Immature natural killer cell (primary cell): ENCODE measurements at regions not wholly inside any gene's neighbourhood (a gene's known extent, or its start where the extent isn't known, plus 50 kb on each side); places are given as distances from the start of the nearest gene placed in this dataset.
"Not testable (repeated sequence)": the region's sequence is repeated elsewhere in the genome, so short reads cannot be mapped to it uniquely, and the experiment has no call there.

Experiments used
- DNase-seq, 3 donors: peaks; one replicate each; pipeline ENCODE4 v3.0.0; 2022; ENCODE audit warnings: mixed read lengths in 1 of 3
- H3K27ac Mint-ChIP-seq, 6 donors: one replicate each; pipeline ENCODE4 v1.8.0; 2020; ENCODE audit warnings: mixed read lengths in 6 of 6, mild to moderate bottlenecking in 5 of 6, inconsistent platforms in 4 of 6, moderate library complexity in 3 of 6
- H3K27me3 Mint-ChIP-seq, 3 donors: one replicate each; pipeline ENCODE4 v1.8.0; 2020 to 2021; ENCODE audit warnings: low read depth in 3 of 3, mild to moderate bottlenecking in 3 of 3, mixed read lengths in 3 of 3, moderate library complexity in 3 of 3, inconsistent platforms in 1 of 3
- H3K36me3 Mint-ChIP-seq, 3 donors: one replicate each; pipeline ENCODE4 v1.8.0; 2020; ENCODE audit warnings: mixed read lengths in 3 of 3, inconsistent platforms in 2 of 3, mild to moderate bottlenecking in 2 of 3
- H3K4me1 Mint-ChIP-seq, 2 donors: one replicate each; pipeline ENCODE4 v1.8.0; 2020; ENCODE audit warnings: inconsistent platforms in 2 of 2, mild to moderate bottlenecking in 2 of 2, mixed read lengths in 2 of 2, moderate library complexity in 1 of 2
- H3K4me3 Mint-ChIP-seq, 5 donors: one replicate each; pipeline ENCODE4 v1.8.0; 2020; ENCODE audit warnings: mild to moderate bottlenecking in 5 of 5, mixed read lengths in 5 of 5, inconsistent platforms in 3 of 5, moderate library complexity in 3 of 5
- H3K9me3 Mint-ChIP-seq, 6 donors: one replicate each; pipeline ENCODE4 v1.8.0; 2020; ENCODE audit warnings: mild to moderate bottlenecking in 6 of 6, mixed read lengths in 6 of 6, inconsistent platforms in 4 of 6, moderate library complexity in 3 of 6

DNA sequence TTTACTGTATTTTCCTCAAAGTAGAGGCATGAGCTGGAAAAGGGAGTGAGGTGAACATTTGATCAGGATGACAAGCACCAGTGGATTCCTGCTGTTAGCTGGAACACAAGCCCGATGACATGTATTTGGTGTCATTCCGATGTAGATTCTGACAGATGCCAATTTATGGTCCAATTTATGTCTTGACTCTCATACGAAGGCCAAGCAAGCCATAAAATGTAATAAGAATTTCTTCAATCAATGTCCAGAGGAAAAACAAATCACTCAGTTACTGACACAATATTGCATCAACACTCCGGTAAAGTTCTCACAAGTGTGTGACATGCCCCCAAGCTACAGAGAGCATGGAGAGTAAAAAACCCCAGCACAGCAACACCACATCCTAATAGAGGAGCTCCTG lies 138.3 kb upstream of the ZNF521 start:
- H3K4me1 Mint-ChIP-seq = no peaks in the 10 kb centered on the region
- H3K4me3 Mint-ChIP-seq = no peak overlapping the region
- H3K36me3 Mint-ChIP-seq = no peaks in the 10 kb centered on the region
- H3K27ac Mint-ChIP-seq = no peak overlapping the region
- peaks cover 0 to 2% (median 0%) of the 10 kb centered on the region in 6 donors for H3K9me3 Mint-ChIP-seq
- no peaks in the 10 kb centered on the region for H3K27me3 Mint-ChIP-seq
- DNase-seq = no peak

DNA sequence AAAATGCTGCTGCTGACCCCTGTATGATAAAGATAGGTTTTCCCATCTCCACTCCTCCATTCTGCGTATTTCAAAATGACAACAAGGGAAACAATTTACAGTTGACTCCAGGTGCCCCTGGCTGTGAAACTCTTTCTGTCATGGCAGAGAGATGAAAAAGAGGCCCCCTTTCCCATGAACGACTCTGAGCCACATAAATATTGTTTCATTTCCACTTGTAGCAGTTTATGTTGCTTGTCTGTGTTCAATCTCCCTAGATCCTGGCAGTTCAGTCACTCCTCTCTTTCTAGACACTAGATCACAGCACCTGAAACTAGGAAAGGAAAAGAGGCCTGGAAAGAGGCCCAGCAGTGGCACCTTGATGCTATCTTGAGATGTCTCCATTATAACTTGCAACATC lies 121.0 kb upstream of the ZNF521 start:
- Mint-ChIP-seq H3K9me3 (peaks cover 0 to 12% (median 4%) of the 10 kb centered on the region in 6 donors), H3K4me1 (no peaks in the 10 kb centered on the region), H3K27me3 (peaks cover 2 to 5% (median 3%) of the 10 kb centered on the region in 3 donors), H3K36me3 (no peaks in the 10 kb centered on the region), H3K27ac (no peak overlapping the region), H3K4me3 (no peak overlapping the region)
- no peak for DNase-seq

DNA sequence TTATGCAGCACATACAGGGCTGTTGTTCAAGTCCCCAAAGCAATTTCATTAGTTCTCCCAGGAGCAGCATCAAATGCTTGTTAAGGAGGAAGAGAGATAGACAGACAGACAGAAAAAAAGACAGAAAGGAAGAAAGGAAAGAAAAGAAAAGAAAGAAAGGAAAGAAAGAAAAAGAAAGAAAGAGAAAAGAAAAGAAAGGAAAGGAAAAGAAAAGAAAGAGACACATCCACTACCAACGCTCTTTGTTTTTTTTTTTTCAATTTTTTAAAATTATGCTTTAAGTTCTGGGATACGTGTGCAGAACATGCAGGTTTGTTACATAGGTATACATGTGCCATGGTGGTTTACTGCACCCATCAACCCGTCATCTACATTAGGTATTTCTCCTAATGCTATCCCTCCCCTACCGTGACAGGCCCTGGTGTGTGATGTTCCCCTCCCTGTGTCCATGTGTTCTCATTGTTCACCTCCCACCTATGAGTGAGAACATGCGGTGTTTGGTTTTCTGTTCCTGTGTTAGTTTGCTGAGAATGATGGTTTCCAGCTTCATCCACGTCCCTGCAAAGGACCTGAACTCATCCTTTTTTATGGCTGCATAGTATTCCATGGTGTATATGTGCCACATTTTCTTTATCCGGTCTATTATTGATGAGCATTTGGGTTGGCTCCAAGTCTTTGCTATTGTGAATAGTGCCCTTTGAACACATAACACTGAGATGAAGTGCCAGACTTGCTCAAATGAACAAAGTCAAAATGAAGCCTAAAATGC lies 119.0 kb upstream of the ZNF521 start:
- not testable (repeated sequence) for H3K27me3 Mint-ChIP-seq, H3K27ac Mint-ChIP-seq

DNA sequence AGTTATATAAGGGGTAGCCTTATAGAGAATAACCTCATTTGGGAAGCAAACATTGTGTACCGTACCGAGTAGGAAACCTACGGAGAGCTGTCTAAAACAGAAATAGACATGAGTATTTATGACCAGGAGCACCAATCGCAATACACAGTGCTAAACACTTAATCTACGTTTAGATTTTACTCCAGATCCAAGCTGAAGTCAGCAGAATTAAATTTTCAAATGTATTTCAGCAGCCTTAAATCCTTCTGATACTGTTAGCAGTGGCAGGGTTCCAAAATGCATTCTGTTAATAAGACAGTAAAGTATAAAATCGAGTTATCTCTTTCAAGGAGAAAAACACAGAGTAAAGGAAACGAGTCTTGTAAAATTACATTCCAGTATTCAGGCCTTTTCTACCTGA lies 118.1 kb upstream of the ZNF521 start:
- Mint-ChIP-seq H3K9me3 (peaks cover 0 to 12% (median 2%) of the 10 kb centered on the region in 6 donors), H3K27me3 (peaks cover 1 to 2% (median 2%) of the 10 kb centered on the region in 3 donors), H3K4me3 (no peak overlapping the region), H3K27ac (no peak overlapping the region), H3K36me3 (no peaks in the 10 kb centered on the region), H3K4me1 (no peaks in the 10 kb centered on the region)
- DNase-seq = no peak

More for the DNA sequence above, 119.0 kb upstream of the ZNF521 start:
- H3K4me1 Mint-ChIP-seq, H3K36me3 Mint-ChIP-seq, H3K4me3 Mint-ChIP-seq, DNase-seq: not testable (repeated sequence)
- peaks cover 0 to 12% (median 2%) of the 10 kb centered on the region in 6 donors for H3K9me3 Mint-ChIP-seq

DNA sequence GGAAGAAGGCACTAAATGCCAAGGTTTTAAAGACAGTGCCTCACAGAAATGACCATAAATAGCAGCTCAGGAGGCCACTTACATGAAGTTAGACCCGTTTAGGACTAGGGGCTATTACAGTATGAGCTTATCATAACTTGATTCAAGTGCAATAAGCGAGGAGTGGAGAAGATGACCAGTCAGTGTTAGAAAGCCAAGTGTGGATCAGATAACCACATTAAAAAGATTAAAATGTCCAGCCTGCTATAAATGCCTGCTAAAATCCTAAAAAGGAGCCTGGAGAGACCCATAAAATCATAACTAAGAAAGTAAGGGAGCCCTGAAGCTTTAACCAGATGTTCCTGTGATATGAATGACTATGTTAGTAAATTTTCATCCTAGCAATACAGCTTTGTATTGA lies 117.5 kb upstream of the ZNF521 start:
- Mint-ChIP-seq H3K9me3 (peaks cover 0 to 8% (median 2%) of the 10 kb centered on the region in 6 donors), H3K4me3 (no peak overlapping the region), H3K4me1 (no peaks in the 10 kb centered on the region), H3K27ac (no peak overlapping the region), H3K36me3 (no peaks in the 10 kb centered on the region), H3K27me3 (peaks cover 1 to 2% (median 2%) of the 10 kb centered on the region in 3 donors)
- no peak for DNase-seq

DNA sequence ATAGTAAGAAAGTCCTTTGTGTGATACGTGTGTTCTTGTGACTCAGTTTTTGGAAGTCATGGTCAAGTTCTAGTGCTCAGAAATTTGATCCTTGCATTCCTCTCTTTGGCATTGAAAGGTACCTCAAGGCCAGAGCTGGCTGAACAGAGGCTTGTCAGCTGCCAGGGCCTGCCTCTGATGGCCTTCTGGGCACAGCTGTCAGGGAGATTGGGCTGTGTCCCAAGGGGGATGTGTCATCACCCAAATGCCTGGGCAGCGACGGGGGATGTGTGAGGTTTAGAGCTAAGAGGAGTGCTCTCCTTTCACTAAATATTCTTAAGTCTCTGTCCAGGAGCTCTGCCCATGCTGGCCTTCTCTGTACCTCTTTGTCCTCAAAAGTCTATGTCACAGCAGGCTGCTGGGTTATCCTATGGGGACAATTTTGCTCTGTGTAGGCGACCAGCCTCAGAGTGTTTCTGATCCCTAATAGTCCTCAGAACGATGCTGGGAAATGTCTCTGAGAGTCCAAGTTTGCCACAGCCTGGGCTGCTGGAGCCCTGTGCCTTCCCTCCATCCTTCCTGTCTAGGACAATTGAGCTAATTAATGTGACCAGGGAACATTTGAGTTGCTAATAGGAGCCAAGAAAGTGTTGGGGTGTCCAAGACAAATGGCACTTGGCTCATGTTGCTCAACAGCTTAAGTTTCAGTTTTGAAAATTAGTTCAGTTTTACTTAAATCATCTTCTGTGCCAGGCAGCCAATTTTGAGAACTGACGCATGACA lies 115.4 kb upstream of the ZNF521 start:
- H3K4me3 Mint-ChIP-seq = no peak overlapping the region
- H3K4me1 Mint-ChIP-seq = no peaks in the 10 kb centered on the region
- peaks cover 0 to 7% (median 2%) of the 10 kb centered on the region in 6 donors for H3K9me3 Mint-ChIP-seq
- peaks cover 2 to 3% (median 2%) of the 10 kb centered on the region in 3 donors for H3K27me3 Mint-ChIP-seq
- no peaks in the 10 kb centered on the region for H3K36me3 Mint-ChIP-seq
- DNase-seq = no peak
- H3K27ac Mint-ChIP-seq = no peak overlapping the region

DNA sequence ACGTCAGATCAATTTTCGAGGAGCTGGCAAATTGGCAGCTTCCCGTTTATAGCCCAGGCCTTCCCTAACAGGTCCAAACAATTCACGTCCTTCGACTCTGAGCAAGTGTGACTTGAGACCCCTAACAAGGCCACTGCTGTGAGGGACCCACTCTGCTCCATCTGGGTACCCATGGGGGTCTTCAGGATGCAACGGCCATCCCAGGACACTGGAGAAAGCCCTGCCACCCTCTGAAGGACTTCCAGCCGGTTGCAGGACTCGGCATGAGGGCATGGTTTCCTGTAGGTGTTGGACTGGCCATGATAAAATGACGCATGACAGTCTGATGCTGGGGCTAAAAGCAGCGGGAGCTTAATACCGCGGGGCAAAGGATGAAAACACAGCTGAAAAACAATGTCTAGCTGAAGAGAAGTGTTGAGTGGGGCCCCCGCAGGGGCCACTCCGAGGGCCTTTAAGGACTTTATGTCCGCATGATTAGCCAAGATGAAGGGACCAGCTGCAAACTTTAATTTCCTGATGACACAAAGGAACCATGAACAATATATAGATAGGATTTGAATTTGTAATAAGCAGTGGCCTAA lies 113.3 kb upstream of the ZNF521 start:
- Mint-ChIP-seq H3K36me3 (no peaks in the 10 kb centered on the region), H3K27me3 (peaks cover 0 to 2% (median 0%) of the 10 kb centered on the region in 3 donors), H3K4me3 (no peak overlapping the region), H3K4me1 (no peaks in the 10 kb centered on the region), H3K9me3 (peaks cover 0 to 3% (median 0%) of the 10 kb centered on the region in 6 donors), H3K27ac (no peak overlapping the region)
- DNase-seq = no peak

DNA sequence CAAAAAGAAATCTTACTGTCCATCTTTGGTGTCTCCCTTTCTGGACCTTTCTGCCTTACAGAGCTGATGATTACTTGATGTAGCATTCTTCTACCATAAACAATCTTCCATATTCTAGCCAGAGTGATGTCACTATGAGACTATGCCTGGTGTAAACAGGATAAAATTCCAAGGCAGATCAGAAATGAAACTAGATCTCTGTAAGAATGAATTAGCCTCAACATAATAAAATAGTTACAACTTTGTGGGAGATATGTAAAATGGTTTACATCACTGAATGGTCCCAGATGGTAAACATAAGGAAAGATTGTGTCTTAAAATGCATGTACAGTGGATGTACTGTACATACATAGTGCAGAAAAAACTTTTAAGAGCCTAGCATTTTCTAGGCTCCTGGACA lies 112.3 kb upstream of the ZNF521 start:
- H3K4me3 Mint-ChIP-seq = no peak overlapping the region
- H3K27ac Mint-ChIP-seq = no peak overlapping the region
- peaks cover 0 to 5% (median 0%) of the 10 kb centered on the region in 6 donors for H3K9me3 Mint-ChIP-seq
- DNase-seq = no peak
- H3K4me1 Mint-ChIP-seq = no peaks in the 10 kb centered on the region
- no peaks in the 10 kb centered on the region for H3K36me3 Mint-ChIP-seq
- H3K27me3 Mint-ChIP-seq = peaks cover 0 to 2% (median 0%) of the 10 kb centered on the region in 3 donors

DNA sequence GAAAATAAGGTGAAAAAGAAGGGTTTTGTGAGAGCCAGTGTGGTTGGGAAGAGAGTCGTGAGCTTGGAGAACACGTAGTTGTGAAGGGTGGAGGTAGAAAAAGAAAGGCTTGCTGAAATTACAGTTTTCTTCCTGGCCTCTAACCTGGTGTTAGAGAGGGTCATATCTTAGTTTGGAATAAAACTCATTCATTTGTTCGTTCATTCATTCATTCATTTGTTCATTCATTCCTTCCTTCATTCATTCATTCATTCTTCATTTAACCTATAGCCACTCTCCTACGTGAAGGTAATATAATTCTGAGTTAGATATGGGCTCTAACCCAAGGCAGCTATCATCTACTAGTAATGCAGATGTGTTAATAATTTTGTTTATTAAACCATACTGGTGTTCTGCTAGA lies 111.8 kb upstream of the ZNF521 start:
- Mint-ChIP-seq H3K27me3 (peaks cover 0 to 2% (median 0%) of the 10 kb centered on the region in 3 donors), H3K27ac (no peak overlapping the region), H3K36me3 (no peaks in the 10 kb centered on the region), H3K4me3 (no peak overlapping the region), H3K9me3 (peaks cover 0 to 5% (median 0%) of the 10 kb centered on the region in 6 donors), H3K4me1 (no peaks in the 10 kb centered on the region)
- DNase-seq = no peak

DNA sequence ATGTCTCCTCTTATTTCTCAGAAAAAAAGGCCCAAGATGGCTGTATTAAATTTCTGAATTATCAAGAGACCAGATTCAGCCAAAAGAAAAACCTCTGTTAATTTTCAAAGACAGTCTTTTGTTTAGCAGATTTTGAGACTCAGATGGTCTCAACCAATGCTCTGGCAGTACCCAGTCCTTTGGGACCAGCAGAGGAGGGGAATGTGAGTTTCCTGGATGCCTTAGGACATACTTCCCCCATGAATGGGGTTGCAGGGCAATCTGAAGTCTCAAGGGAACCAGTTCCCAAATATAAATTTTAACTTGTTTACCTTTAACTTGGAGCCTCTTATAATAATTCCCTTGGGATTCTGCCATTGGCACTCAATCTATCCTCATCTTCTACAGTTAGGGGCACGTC lies 107.8 kb upstream of the ZNF521 start:
- no peak overlapping the region for H3K27ac Mint-ChIP-seq
- H3K27me3 Mint-ChIP-seq = peaks cover 0 to 2% (median 0%) of the 10 kb centered on the region in 3 donors
- peaks cover 0 to 2% (median 0%) of the 10 kb centered on the region in 6 donors for H3K9me3 Mint-ChIP-seq
- H3K4me1 Mint-ChIP-seq = no peaks in the 10 kb centered on the region
- no peak for DNase-seq
- H3K4me3 Mint-ChIP-seq = no peak overlapping the region
- H3K36me3 Mint-ChIP-seq = no peaks in the 10 kb centered on the region

DNA sequence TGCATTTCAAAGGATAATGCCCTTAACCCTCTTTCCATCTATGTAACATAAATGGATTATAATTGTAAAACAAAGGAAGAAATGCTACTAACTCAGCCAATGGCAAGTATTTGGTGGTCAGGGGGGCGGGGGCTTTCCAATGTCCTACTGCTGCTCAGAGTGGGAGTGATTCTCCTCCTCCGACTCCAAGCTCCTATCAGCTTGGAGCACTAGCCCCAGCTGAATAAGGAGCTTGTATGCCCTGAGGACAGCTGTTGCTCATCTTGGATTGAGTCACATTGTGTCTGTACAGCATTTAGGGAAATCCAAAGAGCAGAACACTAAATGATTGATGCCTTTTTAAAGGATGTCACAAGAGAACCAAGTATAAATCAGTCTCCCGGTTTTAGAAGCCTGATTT lies 105.6 kb upstream of the ZNF521 start:
- H3K27me3 Mint-ChIP-seq = no peaks in the 10 kb centered on the region
- H3K27ac Mint-ChIP-seq = no peak overlapping the region
- no peaks in the 10 kb centered on the region for H3K4me1 Mint-ChIP-seq
- H3K4me3 Mint-ChIP-seq = no peak overlapping the region
- no peak for DNase-seq
- no peaks in the 10 kb centered on the region for H3K36me3 Mint-ChIP-seq
- peaks cover 0 to 2% (median 0%) of the 10 kb centered on the region in 6 donors for H3K9me3 Mint-ChIP-seq

DNA sequence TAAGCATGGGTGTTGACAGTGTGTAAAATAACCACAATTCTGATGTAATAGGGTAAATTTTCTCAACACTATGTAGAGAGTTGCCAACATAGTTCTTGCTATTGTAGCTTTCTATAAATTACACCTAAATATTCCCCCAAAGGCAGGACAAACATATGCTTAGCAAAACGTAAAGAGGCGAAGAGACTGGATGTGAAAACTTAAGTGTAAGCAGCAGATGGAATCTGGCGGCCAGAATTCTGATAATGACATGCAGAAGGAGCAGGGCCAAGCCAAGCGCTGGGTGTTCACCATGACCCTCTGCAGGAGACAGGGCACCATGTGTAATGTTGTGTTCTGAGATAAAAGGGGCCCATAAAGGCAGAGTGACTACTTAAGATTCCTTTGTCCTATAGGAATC lies 105.2 kb upstream of the ZNF521 start:
- Mint-ChIP-seq H3K27me3 (no peaks in the 10 kb centered on the region), H3K36me3 (no peaks in the 10 kb centered on the region), H3K4me1 (no peaks in the 10 kb centered on the region)

DNA sequence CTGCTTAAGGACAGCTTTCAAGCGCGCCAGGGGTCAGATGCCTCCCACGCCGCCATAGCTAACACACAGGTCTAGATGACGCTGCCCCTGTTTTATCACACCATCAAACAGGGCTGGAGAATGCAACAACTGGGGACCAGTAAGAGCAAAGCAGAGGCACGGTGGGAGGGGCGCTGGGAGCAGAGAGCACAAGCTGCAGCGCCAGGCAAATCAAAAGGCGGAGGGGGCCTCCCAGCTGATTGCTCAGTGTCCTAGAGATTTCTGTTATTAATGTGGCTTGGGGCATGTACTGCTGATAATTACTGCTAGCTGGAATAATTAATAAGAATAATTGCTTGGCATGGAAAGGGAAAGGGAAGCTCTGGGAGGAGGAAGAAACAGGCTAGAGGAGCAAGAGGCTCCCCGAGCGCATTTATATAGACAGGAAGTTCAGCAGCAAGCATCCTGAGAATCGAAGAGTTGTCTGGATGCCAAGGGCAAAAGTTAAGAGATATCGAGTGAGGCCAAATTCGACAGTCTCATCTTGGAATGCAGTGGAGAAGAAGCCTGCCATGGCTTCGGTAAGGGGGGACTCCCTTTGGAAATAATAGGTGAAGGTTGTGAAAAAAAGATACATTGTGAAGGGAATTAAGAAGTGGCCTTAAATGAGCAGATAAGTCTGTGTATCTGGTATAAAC lies 104.5 kb upstream of the ZNF521 start:
- no peak for DNase-seq
- H3K4me3 Mint-ChIP-seq = no peak overlapping the region
- no peaks in the 10 kb centered on the region for H3K36me3 Mint-ChIP-seq
- no peaks in the 10 kb centered on the region for H3K27me3 Mint-ChIP-seq
- H3K27ac Mint-ChIP-seq = no peak overlapping the region
- H3K9me3 Mint-ChIP-seq = peaks cover 0 to 2% (median 0%) of the 10 kb centered on the region in 6 donors
- H3K4me1 Mint-ChIP-seq = no peaks in the 10 kb centered on the region

More for the DNA sequence above, 105.2 kb upstream of the ZNF521 start:
- H3K9me3 Mint-ChIP-seq = peaks cover 0 to 2% (median 0%) of the 10 kb centered on the region in 6 donors
- no peak overlapping the region for H3K27ac Mint-ChIP-seq
- H3K4me3 Mint-ChIP-seq = no peak overlapping the region
- DNase-seq = no peak
